ENCODE measurements at regions not wholly inside any gene's neighbourhood (a gene's known extent, or its start where the extent isn't known, plus 50 kb on each side); places are given as distances from the start of the nearest gene placed in this dataset.

- no peaks in the 10 kb centered on the region for H3K36me3 ChIP-seq (ENCODE audit: control insufficient read depth in 2 of 2, extremely low read depth in 1 of 2, insufficient read depth in 1 of 2, low read length in 1 of 2)
- H3K4me3 Mint-ChIP-seq = no peak overlapping the region
- no peak overlapping the region for H3K27ac ChIP-seq (ENCODE audit: low read length)
- ATAC-seq (replicated peaks in 1 of 4) (no peak), DNase-seq (no peak)
- no peak overlapping the region for H3K4me3 ChIP-seq (ENCODE audit: control insufficient read depth in 1 of 2, extremely low read depth in 1 of 2, low read length in 1 of 2)
- ChIA-PET POLR2A (no interaction called here), CTCF (no interaction called here)
- no peaks in the 10 kb centered on the region for H3K4me1 ChIP-seq (ENCODE audit: control insufficient read depth in 1 of 2, extremely low read depth in 1 of 2, insufficient read depth in 2 of 2, low read length in 2 of 2)
- H3K36me3 Mint-ChIP-seq = no peaks in the 10 kb centered on the region
- 43% methylated on average over 1 of the region's 2 CpGs for WGBS (ENCODE audit: insufficient coverage)
- no peaks in the 10 kb centered on the region for H3K4me1 Mint-ChIP-seq
- no peaks in the 10 kb centered on the region for H3K27me3 ChIP-seq (replicated peaks in 1 of 2; ENCODE audit: control insufficient read depth in 2 of 2, extremely low read depth in 1 of 2, insufficient read depth in 2 of 2, low read length in 1 of 2)
- no peaks in the 10 kb centered on the region for H3K9me3 ChIP-seq
- H3K27ac Mint-ChIP-seq = no peak overlapping the region
- H3K27me3 Mint-ChIP-seq = peaks cover 0 to 4% of the 10 kb centered on the region in 2 donors
- H3K9me3 Mint-ChIP-seq = peaks cover 0 to 4% (median 0%) of the 10 kb centered on the region in 3 donors
Observed at GRCh38 chr2:133773854-133774653, 205.8 kb upstream of the NCKAP5 start.

DNA sequence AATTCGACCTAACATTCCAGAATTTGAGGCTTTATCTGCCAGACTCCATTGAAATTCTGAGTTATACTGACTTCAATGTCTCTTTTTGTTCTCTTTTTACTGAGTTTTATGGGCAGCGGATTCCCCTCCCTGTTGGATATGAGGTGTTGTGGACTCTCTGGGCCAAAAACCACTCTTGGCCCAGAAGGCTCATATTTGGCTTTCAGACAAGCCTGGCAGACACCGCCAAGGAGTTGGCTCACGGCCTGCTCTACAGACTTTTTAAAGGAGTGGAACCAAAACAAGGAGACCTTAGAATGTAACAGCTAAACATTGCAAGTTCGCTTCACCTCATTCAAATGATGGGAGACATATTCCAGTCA, 206.4 kb upstream of the NCKAP5 start:
- H3K27me3 ChIP-seq (replicated peaks in 1 of 2; ENCODE audit: control insufficient read depth in 2 of 2, extremely low read depth in 1 of 2, insufficient read depth in 2 of 2, low read length in 1 of 2) = no peaks in the 10 kb centered on the region
- no peaks in the 10 kb centered on the region for H3K4me1 Mint-ChIP-seq
- no peaks in the 10 kb centered on the region for H3K9me3 ChIP-seq
- CTCF ChIA-PET = no interaction called here
- H3K36me3 Mint-ChIP-seq = no peaks in the 10 kb centered on the region
- POLR2A ChIA-PET = no interaction called here
- H3K27me3 Mint-ChIP-seq = peaks cover 0 to 4% of the 10 kb centered on the region in 2 donors
- WGBS (ENCODE audit: insufficient coverage) = 66% methylated on average over 4 of the region's 5 CpGs
- H3K9me3 Mint-ChIP-seq = peaks cover 0 to 4% (median 0%) of the 10 kb centered on the region in 3 donors
- no peak for DNase-seq
- no peaks in the 10 kb centered on the region for H3K4me1 ChIP-seq (ENCODE audit: control insufficient read depth in 1 of 2, extremely low read depth in 1 of 2, insufficient read depth in 2 of 2, low read length in 2 of 2)
- H3K27ac ChIP-seq (ENCODE audit: low read length) = no peak overlapping the region
- H3K4me3 ChIP-seq (ENCODE audit: control insufficient read depth in 1 of 2, extremely low read depth in 1 of 2, low read length in 1 of 2) = no peak overlapping the region
- no peak overlapping the region for H3K4me3 Mint-ChIP-seq
- H3K36me3 ChIP-seq (ENCODE audit: control insufficient read depth in 2 of 2, extremely low read depth in 1 of 2, insufficient read depth in 1 of 2, low read length in 1 of 2) = no peaks in the 10 kb centered on the region
- no peak for ATAC-seq (replicated peaks in 1 of 4)
- H3K27ac Mint-ChIP-seq = no peak overlapping the region

DNA sequence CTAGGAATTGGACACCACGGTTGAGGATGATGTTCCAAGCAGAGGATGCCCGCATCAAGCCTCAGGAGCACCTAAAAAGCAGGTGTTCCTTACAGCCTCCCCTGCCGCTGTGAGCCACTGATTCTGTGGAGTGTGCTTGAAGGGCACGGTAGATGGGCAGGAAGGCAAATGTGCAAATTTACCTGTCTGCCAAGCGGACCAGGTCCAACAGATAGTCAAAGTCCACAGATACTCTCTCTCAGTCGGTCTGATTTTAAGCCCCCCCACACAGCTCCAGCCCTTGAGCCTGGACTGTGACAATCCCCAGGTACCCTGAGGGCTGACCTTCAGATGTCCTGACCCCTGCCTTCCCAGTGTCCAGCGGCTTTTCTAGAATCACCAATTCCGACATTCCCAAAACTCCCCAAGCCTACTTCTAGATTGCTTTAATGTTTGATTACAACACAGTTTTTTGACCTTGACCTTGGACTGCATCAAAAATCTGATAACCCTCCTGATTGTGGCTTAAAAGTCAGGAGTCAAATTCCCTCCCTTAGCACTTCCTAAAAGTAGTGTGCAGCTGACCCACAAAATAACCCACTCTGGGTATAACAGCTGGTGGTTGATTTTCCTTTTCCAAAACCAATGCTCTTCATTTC, 208.8 kb upstream of the NCKAP5 start:
- H3K36me3 ChIP-seq (ENCODE audit: control insufficient read depth in 2 of 2, extremely low read depth in 1 of 2, insufficient read depth in 1 of 2, low read length in 1 of 2) = no peaks in the 10 kb centered on the region
- no peak overlapping the region for H3K27ac ChIP-seq (ENCODE audit: low read length)
- H3K4me3 Mint-ChIP-seq = no peak overlapping the region
- no peak overlapping the region for H3K27ac Mint-ChIP-seq
- POLR2A ChIA-PET = no interaction called here
- H3K4me1 ChIP-seq (ENCODE audit: control insufficient read depth in 1 of 2, extremely low read depth in 1 of 2, insufficient read depth in 2 of 2, low read length in 2 of 2) = no peaks in the 10 kb centered on the region
- DNase-seq (no peak), ATAC-seq (replicated peaks in 1 of 4) (no peak)
- H3K36me3 Mint-ChIP-seq = no peaks in the 10 kb centered on the region
- H3K4me3 ChIP-seq (ENCODE audit: control insufficient read depth in 1 of 2, extremely low read depth in 1 of 2, low read length in 1 of 2) = no peak overlapping the region
- 85% methylated on average over 6 of the region's 8 CpGs for WGBS (ENCODE audit: insufficient coverage)
- no peaks in the 10 kb centered on the region for H3K9me3 Mint-ChIP-seq
- CTCF ChIA-PET = no interaction called here
- no peaks in the 10 kb centered on the region for H3K27me3 ChIP-seq (replicated peaks in 1 of 2; ENCODE audit: control insufficient read depth in 2 of 2, extremely low read depth in 1 of 2, insufficient read depth in 2 of 2, low read length in 1 of 2)
- H3K27me3 Mint-ChIP-seq = peaks cover 0 to 4% of the 10 kb centered on the region in 2 donors
- no peaks in the 10 kb centered on the region for H3K4me1 Mint-ChIP-seq
- H3K9me3 ChIP-seq = no peaks in the 10 kb centered on the region

- DNase-seq (no peak), ATAC-seq (replicated peaks in 1 of 4) (no peak)
- Mint-ChIP-seq H3K4me1 (no peaks in the 10 kb centered on the region), H3K36me3 (no peaks in the 10 kb centered on the region), H3K9me3 (no peaks in the 10 kb centered on the region), H3K4me3 (no peak overlapping the region), H3K27me3 (peaks cover 0 to 4% of the 10 kb centered on the region in 2 donors), H3K27ac (no peak overlapping the region)
- ChIA-PET POLR2A (no interaction called here), CTCF (no interaction called here)
- WGBS (ENCODE audit: insufficient coverage) = 76% methylated on average over 2 of the region's 7 CpGs
- no peak overlapping the region for H3K27ac ChIP-seq (ENCODE audit: low read length)
- H3K4me1 ChIP-seq (ENCODE audit: control insufficient read depth in 1 of 2, extremely low read depth in 1 of 2, insufficient read depth in 2 of 2, low read length in 2 of 2) = no peaks in the 10 kb centered on the region
- H3K9me3 ChIP-seq = no peaks in the 10 kb centered on the region
- no peaks in the 10 kb centered on the region for H3K36me3 ChIP-seq (ENCODE audit: control insufficient read depth in 2 of 2, extremely low read depth in 1 of 2, insufficient read depth in 1 of 2, low read length in 1 of 2)
- H3K27me3 ChIP-seq (replicated peaks in 1 of 2; ENCODE audit: control insufficient read depth in 2 of 2, extremely low read depth in 1 of 2, insufficient read depth in 2 of 2, low read length in 1 of 2) = no peaks in the 10 kb centered on the region
- no peak overlapping the region for H3K4me3 ChIP-seq (ENCODE audit: control insufficient read depth in 1 of 2, extremely low read depth in 1 of 2, low read length in 1 of 2)
Observed at GRCh38 chr2:133777574-133777960, 209.3 kb upstream of the NCKAP5 start.

DNA sequence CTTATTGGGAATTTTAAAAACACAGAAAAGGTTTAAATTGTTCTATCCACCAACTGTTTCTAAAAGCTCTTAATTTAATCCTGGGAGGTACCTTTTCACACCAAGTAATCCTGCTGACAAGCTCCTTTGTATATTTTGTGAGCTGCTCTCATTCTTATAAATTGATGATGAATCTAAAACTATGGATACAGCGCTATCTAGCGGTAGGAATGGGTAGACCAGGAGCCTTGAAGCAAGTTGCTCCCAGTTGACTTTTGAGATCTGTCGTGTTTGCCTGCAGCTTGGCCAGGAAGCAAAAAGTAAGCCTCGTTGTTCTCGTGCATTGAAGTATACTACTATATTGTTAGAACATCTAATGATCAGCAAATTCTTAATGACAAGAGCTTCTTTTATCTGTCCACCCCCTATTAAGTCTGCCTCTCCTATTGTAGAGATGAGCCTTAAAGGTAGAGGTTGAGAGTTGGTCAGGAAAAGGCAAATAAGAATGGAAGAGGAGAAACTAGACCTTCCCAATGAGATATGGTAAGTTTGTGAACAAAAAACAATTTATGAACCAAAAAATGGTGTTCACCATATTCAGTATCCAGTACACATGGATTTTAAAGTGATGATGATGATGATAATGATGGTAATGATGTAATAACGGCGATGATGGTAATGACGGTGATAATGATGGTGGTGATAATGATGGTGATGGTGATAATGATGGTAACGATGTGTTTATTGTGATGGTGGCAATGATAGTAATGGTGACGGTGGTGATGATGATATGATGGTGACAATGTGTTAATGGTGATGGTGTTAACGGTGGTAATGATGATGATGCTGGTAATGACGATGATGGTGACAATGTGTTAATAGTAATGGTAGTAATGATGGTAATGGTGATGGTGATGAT, 212.1 kb upstream of the NCKAP5 start:
- Mint-ChIP-seq H3K36me3 (no peaks in the 10 kb centered on the region), H3K27ac (no peak overlapping the region), H3K27me3 (no peaks in the 10 kb centered on the region), H3K4me1 (no peaks in the 10 kb centered on the region), H3K4me3 (no peak overlapping the region), H3K9me3 (no peaks in the 10 kb centered on the region)
- Histone ChIP-seq H3K27ac (ENCODE audit: low read length) (no peak overlapping the region), H3K4me3 (ENCODE audit: control insufficient read depth in 1 of 2, extremely low read depth in 1 of 2, low read length in 1 of 2) (no peak overlapping the region), H3K36me3 (ENCODE audit: control insufficient read depth in 2 of 2, extremely low read depth in 1 of 2, insufficient read depth in 1 of 2, low read length in 1 of 2) (no peaks in the 10 kb centered on the region), H3K4me1 (ENCODE audit: control insufficient read depth in 1 of 2, extremely low read depth in 1 of 2, insufficient read depth in 2 of 2, low read length in 2 of 2) (no peaks in the 10 kb centered on the region), H3K9me3 (no peaks in the 10 kb centered on the region), H3K27me3 (replicated peaks in 1 of 2; ENCODE audit: control insufficient read depth in 2 of 2, extremely low read depth in 1 of 2, insufficient read depth in 2 of 2, low read length in 1 of 2) (no peaks in the 10 kb centered on the region)
- ATAC-seq (replicated peaks in 1 of 4) (no peak), DNase-seq (peak in 1 of 35 experiments; percentile 19)
- CTCF ChIA-PET = interaction anchor here in 1 of 2 donors (0.8 kb wide), 1 partner anchor 136 kb away, joined by 3 read pairs; no protein-coding TSS in a partner anchor
- 68% methylated on average over 9 of the region's 12 CpGs for WGBS (ENCODE audit: insufficient coverage)
- POLR2A ChIA-PET = no interaction called here

DNA sequence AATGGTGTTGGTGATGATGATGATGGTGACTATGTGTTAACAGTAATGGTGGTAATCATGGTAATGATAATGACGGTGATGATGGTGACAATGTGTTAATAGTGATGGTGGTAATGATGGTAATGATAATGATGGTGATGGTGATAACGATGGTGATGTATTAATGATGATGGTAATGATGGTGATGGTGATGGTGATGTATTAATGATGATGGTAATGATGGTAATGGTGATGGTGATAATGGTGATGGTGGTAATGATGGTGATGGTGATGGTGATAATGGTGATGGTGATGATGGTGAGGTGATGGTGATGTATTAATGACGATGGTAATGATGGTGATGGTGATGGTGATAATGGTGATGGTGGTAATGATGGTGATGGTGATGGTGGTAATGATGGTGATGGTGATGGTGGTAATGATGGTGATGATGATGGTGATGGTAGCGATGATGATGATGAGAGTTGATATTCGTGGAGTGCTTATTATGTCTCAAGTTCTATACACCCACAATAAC, 212.8 kb upstream of the NCKAP5 start:
- Histone ChIP-seq H3K4me1 (ENCODE audit: control insufficient read depth in 1 of 2, extremely low read depth in 1 of 2, insufficient read depth in 2 of 2, low read length in 2 of 2) (no peaks in the 10 kb centered on the region), H3K27me3 (replicated peaks in 1 of 2; ENCODE audit: control insufficient read depth in 2 of 2, extremely low read depth in 1 of 2, insufficient read depth in 2 of 2, low read length in 1 of 2) (no peaks in the 10 kb centered on the region), H3K27ac (ENCODE audit: low read length) (no peak overlapping the region), H3K4me3 (ENCODE audit: control insufficient read depth in 1 of 2, extremely low read depth in 1 of 2, low read length in 1 of 2) (no peak overlapping the region), H3K36me3 (ENCODE audit: control insufficient read depth in 2 of 2, extremely low read depth in 1 of 2, insufficient read depth in 1 of 2, low read length in 1 of 2) (no peaks in the 10 kb centered on the region), H3K9me3 (no peaks in the 10 kb centered on the region)
- DNase-seq (no peak), ATAC-seq (replicated peaks in 1 of 4) (no peak)
- Mint-ChIP-seq H3K36me3 (no peaks in the 10 kb centered on the region), H3K9me3 (no peaks in the 10 kb centered on the region), H3K27ac (no peak overlapping the region), H3K4me1 (no peaks in the 10 kb centered on the region), H3K27me3 (no peaks in the 10 kb centered on the region), H3K4me3 (no peak overlapping the region)
- ChIA-PET POLR2A (no interaction called here), CTCF (no interaction called here)
- WGBS (ENCODE audit: insufficient coverage) = 83% methylated on average over 3 of the region's 5 CpGs

Data from T-cell (primary cell).